ENCODE measurements at regions not wholly inside any gene's neighbourhood (a gene's known extent, or its start where the extent isn't known, plus 50 kb on each side); places are given as distances from the start of the nearest gene placed in this dataset.

- no peak for TF ChIP-seq ARID5B (CRISPR knock-in tag; IDR thresholded peaks at IDR 0.05)
- no peak for TF ChIP-seq ZSCAN21 (CRISPR knock-in tag; IDR thresholded peaks at IDR 0.05; ENCODE audit: borderline replicate concordance)
- TF ChIP-seq, protein P1, sequence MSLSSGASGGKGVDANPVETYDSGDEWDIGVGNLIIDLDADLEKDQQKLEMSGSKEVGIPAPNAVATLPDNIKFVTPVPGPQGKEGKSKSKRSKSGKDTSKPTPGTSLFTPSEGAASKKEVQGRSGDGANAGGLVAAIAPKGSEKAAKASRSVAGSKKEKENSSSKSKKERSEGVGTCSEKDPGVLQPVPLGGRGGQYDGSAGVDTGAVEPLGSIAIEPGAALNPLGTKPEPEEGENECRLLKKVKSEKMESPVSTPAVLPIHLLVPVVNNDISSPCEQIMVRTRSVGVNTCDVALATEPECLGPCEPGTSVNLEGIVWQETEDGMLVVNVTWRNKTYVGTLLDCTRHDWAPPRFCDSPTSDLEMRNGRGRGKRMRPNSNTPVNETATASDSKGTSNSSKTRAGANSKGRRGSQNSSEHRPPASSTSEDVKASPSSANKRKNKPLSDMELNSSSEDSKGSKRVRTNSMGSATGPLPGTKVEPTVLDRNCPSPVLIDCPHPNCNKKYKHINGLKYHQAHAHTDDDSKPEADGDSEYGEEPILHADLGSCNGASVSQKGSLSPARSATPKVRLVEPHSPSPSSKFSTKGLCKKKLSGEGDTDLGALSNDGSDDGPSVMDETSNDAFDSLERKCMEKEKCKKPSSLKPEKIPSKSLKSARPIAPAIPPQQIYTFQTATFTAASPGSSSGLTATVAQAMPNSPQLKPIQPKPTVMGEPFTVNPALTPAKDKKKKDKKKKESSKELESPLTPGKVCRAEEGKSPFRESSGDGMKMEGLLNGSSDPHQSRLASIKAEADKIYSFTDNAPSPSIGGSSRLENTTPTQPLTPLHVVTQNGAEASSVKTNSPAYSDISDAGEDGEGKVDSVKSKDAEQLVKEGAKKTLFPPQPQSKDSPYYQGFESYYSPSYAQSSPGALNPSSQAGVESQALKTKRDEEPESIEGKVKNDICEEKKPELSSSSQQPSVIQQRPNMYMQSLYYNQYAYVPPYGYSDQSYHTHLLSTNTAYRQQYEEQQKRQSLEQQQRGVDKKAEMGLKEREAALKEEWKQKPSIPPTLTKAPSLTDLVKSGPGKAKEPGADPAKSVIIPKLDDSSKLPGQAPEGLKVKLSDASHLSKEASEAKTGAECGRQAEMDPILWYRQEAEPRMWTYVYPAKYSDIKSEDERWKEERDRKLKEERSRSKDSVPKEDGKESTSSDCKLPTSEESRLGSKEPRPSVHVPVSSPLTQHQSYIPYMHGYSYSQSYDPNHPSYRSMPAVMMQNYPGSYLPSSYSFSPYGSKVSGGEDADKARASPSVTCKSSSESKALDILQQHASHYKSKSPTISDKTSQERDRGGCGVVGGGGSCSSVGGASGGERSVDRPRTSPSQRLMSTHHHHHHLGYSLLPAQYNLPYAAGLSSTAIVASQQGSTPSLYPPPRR (CRISPR knock-in tag; IDR thresholded peaks at IDR 0.05; ENCODE audit: borderline replicate concordance): no peak
Observed at GRCh38 chr13:48843630-48844380, 131.9 kb upstream of the FNDC3A start (continued).

All from HepG2 (cell line).